Activated CD4-positive, alpha-beta T cell treated with anti-CD3 and anti-CD28 coated beads, Interleukin-10, Interleukin-2, amounts not matched to agents 100 ng/mL and 50 ng/mL, durations not matched to agents 16 hours and 8 hours (primary cell): ENCODE measurements at regions not wholly inside any gene's neighbourhood (a gene's known extent, or its start where the extent isn't known, plus 50 kb on each side); places are given as distances from the start of the nearest gene placed in this dataset.
A peak's percentile ranks its signal among the peaks of the same experiment; 100 is the strongest.
"Not testable (repeated sequence)": the region's sequence is repeated elsewhere in the genome, so short reads cannot be mapped to it uniquely, and the experiment has no call there.

Source experiments
- DNase-seq: peaks from one replicate; pipeline ENCODE4 v3.0.0-alpha.2; 2020

GRCh38 chr12:18008642-18009041 lies 81.4 kb downstream of the RERGL start:
- DNase-seq = no peak

GRCh38 chr12:17999174-17999801 lies 90.7 kb downstream of the RERGL start:
- no peak for DNase-seq

GRCh38 chr12:17992002-17992656 lies 97.9 kb downstream of the RERGL start:
- DNase-seq = peak; percentile 40

GRCh38 chr12:17982556-17982955 lies 107.4 kb downstream of the RERGL start:
- no peak for DNase-seq

GRCh38 chr12:17976202-17976601 lies 113.8 kb downstream of the RERGL start:
- no peak for DNase-seq

GRCh38 chr12:17975763-17976162 lies 114.2 kb downstream of the RERGL start:
- DNase-seq = no peak

- no peak for DNase-seq
Observed at GRCh38 chr12:17975239-17975638, 114.8 kb downstream of the RERGL start.

GRCh38 chr12:17971850-17972249 lies 118.1 kb downstream of the RERGL start:
- DNase-seq = no peak

GRCh38 chr12:17954788-17955187 lies 135.2 kb downstream of the RERGL start:
- DNase-seq = no peak

GRCh38 chr12:17950898-17951297 lies 139.1 kb downstream of the RERGL start:
- DNase-seq = no peak

- no peak for DNase-seq
Observed at GRCh38 chr12:17949558-17950141, 140.3 kb downstream of the RERGL start.

- no peak for DNase-seq
Observed at GRCh38 chr12:17928708-17929366, 161.2 kb downstream of the RERGL start.

GRCh38 chr12:17918013-17918412 lies 172.0 kb downstream of the RERGL start:
- DNase-seq = no peak

GRCh38 chr12:17884581-17884980 lies 205.4 kb downstream of the RERGL start:
- no peak for DNase-seq

- DNase-seq = no peak
Observed at GRCh38 chr12:17878714-17879113, 211.3 kb downstream of the RERGL start.

- no peak for DNase-seq
Observed at GRCh38 chr12:17875230-17875629, 214.8 kb downstream of the RERGL start.

- no peak for DNase-seq
Observed at GRCh38 chr12:17866802-17867201, 223.2 kb downstream of the RERGL start.

GRCh38 chr12:17855548-17855947 lies 234.4 kb downstream of the RERGL start:
- DNase-seq = not testable (repeated sequence)

- no peak for DNase-seq
Observed at GRCh38 chr12:17853054-17853453, 236.9 kb downstream of the RERGL start.

GRCh38 chr12:17841496-17841895 lies 248.5 kb downstream of the RERGL start:
- DNase-seq = no peak

GRCh38 chr12:17829813-17830212 lies 260.2 kb downstream of the RERGL start:
- DNase-seq = no peak

- DNase-seq = no peak
Observed at GRCh38 chr12:17818931-17819330, 271.1 kb downstream of the RERGL start.

GRCh38 chr12:17810399-17810798 lies 279.6 kb downstream of the RERGL start:
- no peak for DNase-seq

- no peak for DNase-seq
Observed at GRCh38 chr12:17809206-17809605, 280.8 kb downstream of the RERGL start.
